ENCODE measurements at regions not wholly inside any gene's neighbourhood (a gene's known extent, or its start where the extent isn't known, plus 50 kb on each side); places are given as distances from the start of the nearest gene placed in this dataset.
"Not testable (repeated sequence)": the region's sequence is repeated elsewhere in the genome, so short reads cannot be mapped to it uniquely, and the experiment has no call there.

- H3K27ac ChIP-seq, result no peak overlapping the region
Observed at GRCh38 chr5:87781976-87782375, 369.2 kb upstream of the CCNH start.

DNA sequence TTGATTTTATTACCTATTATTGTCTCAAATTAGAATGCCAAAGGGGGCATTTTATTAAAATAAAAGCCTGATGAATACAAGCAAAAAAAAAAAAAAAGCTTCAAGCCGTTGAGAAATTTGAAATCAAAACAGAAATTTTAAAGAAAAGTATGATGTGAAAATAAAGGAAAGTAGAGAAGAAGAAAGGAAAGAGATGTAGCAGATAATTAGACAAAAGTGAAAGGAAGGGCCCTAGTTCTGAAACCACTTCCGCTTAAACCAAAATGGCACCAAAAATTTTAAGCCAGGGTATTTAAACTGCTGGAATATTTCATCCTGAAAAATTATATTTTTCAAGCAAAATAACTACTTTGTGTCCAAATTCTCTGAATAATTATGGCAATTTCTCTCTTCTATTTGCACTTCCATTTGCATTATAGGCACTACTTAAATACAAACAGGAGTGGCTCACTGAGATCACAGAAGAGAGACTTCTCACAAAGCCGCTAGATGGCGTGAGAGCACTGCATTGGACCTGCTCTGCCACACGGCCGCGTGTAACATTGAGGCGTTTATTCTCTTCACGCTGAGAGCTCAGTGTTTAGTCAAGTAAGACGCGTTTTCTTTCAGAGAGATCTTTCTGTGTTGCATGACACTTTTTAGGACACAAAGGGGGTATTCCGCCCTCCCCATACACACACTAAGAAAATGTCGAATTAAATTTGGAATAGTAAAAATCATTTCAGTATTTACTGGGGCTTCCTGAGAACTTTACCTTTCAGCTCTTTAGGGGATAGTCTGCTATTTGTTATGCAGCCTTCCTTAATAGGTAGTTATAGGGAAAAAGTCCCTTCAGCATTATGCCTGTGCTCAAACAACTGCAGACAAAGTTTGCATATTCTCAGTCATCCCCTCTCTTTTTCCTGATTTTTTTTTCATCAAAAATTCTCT is 368.4 kb upstream of the CCNH start:
- peak; percentile 98 for TF ChIP-seq CTCF (conservative IDR thresholded peaks at IDR 0.05; ENCODE audit: low read depth)
- CTCF ChIA-PET, result interaction anchor here (0.5 to 2.1 kb wide), 39 partner anchors 11 to 1560 kb away, joined by 3 to 40 read pairs (median 4); no protein-coding TSS in a partner anchor

More at GRCh38 chr5:87781976-87782375, 369.2 kb upstream of the CCNH start:
- POLR2A ChIA-PET (ENCODE audit: low non-redundant PET), result no interaction called here
- no peak for TF ChIP-seq CTCF (conservative IDR thresholded peaks at IDR 0.05; ENCODE audit: low read depth)
- DNase-seq (ENCODE audit: low spot score), result no peak
- CTCF ChIA-PET, result interaction anchor here (0.5 to 2.1 kb wide), 11 partner anchors 10 to 1678 kb away, joined by 3 to 40 read pairs (median 7); no protein-coding TSS in a partner anchor

DNA sequence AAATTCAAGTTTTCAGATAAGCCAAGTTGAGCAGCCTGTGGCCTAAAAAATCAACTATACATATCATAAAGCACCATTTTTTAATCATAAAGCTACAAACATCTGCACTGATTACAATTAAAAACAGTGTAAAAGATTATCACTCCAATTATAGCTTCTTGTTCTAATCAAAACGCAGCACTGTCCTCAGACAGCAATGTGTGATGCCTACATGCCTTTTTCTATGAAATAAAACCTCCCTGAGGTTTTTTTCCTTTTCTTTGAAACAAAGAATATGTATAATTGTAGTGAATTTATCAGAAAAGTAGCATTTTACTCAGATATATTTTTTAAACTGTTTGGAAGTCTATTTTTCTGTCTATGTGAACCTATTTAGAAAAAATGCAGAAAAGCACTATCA is 366.1 kb upstream of the CCNH start:
- ChIA-PET POLR2A (ENCODE audit: low non-redundant PET) (no interaction called here), CTCF (interaction anchor here (0.7 to 1.3 kb wide), 2 partner anchors 448 to 912 kb away, joined by 4 to 5 read pairs; no protein-coding TSS in a partner anchor)
- no peak for DNase-seq (ENCODE audit: low spot score)

More for the DNA sequence above, 368.4 kb upstream of the CCNH start:
- no peak overlapping the region for H3K27ac ChIP-seq
- peak; percentile 60 for DNase-seq (ENCODE audit: low spot score)
- POLR2A ChIA-PET (ENCODE audit: low non-redundant PET), result interaction anchor here (0.6 kb wide), 1 partner anchor 937 kb away, joined by 3 read pairs; no protein-coding TSS in a partner anchor

GRCh38 chr5:87777877-87778276 is 365.1 kb upstream of the CCNH start:
- no peak overlapping the region for H3K27ac ChIP-seq
- ChIA-PET CTCF (interaction anchor here (1.3 kb wide), 1 partner anchor 913 kb away, joined by 4 read pairs; no protein-coding TSS in a partner anchor), POLR2A (ENCODE audit: low non-redundant PET) (no interaction called here)
- DNase-seq (ENCODE audit: low spot score), result no peak
- TF ChIP-seq CTCF (conservative IDR thresholded peaks at IDR 0.05; ENCODE audit: low read depth), result no peak

More for the DNA sequence above, 366.1 kb upstream of the CCNH start:
- no peak for TF ChIP-seq CTCF (conservative IDR thresholded peaks at IDR 0.05; ENCODE audit: low read depth)
- no peak overlapping the region for H3K27ac ChIP-seq

- TF ChIP-seq CTCF (conservative IDR thresholded peaks at IDR 0.05; ENCODE audit: low read depth), result no peak
- ChIA-PET POLR2A (ENCODE audit: low non-redundant PET) (no interaction called here), CTCF (no interaction called here)
- DNase-seq (ENCODE audit: low spot score), result peak; percentile 13
- no peak overlapping the region for H3K27ac ChIP-seq
Observed at GRCh38 chr5:87776785-87777184, 364.1 kb upstream of the CCNH start.

GRCh38 chr5:87776302-87776701 is 363.6 kb upstream of the CCNH start:
- H3K27ac ChIP-seq; DNase-seq (ENCODE audit: low spot score); CTCF ChIA-PET; POLR2A ChIA-PET (ENCODE audit: low non-redundant PET): not testable (repeated sequence)

DNA sequence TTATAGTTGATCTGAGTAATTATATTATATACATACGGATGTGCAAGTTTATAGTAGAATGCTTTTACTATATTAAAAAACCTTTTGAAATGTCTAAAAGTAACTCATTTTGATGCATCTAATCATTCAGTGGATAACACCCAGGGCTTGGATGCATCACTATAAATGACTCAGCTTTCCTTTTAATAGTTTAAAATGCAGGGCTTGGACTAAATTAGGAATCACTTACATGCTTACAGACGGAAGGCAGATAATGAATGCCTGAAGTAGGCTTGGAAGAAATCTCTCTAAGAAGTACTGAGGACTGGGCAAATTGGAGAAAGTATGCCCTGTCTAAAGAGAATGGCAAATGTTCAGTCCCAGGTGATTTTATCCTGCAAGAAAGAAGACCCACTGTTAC is 362.5 kb upstream of the CCNH start:
- ChIA-PET CTCF (interaction anchor here (0.7 kb wide), 1 partner anchor 900 kb away, joined by 3 read pairs; no protein-coding TSS in a partner anchor), POLR2A (ENCODE audit: low non-redundant PET) (no interaction called here)

More for the DNA sequence above, 362.5 kb upstream of the CCNH start:
- TF ChIP-seq CTCF (conservative IDR thresholded peaks at IDR 0.05; ENCODE audit: low read depth), result no peak
- DNase-seq (ENCODE audit: low spot score), result no peak
- H3K27ac ChIP-seq, result no peak overlapping the region
